ENCODE measurements at regions not wholly inside any gene's neighbourhood (a gene's known extent, or its start where the extent isn't known, plus 50 kb on each side); places are given as distances from the start of the nearest gene placed in this dataset.

DNA sequence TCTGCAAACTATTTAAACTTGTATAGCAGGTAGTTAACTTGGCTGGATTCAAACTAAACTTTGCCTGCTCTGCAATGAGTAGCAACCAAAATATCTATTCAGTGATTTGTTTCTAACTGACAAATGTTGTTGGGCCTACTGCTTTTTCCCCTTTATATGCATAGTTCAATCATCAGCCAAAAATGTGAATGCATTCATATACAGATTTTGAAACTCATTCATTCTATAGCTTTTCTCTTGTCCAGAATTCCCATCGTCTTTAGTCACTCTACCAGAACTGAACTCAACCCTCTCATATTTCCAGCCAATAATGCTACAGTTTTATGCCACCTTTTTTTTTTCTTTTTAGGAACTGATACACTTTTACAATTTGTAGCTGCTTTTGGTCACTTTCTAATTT, 599.8 kb downstream of the RPL10L start:
- ATAC-seq, result no peak
- no peak for TF ChIP-seq ISL1 (CRISPR knock-in tag; IDR thresholded peaks at IDR 0.05)
- TF ChIP-seq, protein P1, sequence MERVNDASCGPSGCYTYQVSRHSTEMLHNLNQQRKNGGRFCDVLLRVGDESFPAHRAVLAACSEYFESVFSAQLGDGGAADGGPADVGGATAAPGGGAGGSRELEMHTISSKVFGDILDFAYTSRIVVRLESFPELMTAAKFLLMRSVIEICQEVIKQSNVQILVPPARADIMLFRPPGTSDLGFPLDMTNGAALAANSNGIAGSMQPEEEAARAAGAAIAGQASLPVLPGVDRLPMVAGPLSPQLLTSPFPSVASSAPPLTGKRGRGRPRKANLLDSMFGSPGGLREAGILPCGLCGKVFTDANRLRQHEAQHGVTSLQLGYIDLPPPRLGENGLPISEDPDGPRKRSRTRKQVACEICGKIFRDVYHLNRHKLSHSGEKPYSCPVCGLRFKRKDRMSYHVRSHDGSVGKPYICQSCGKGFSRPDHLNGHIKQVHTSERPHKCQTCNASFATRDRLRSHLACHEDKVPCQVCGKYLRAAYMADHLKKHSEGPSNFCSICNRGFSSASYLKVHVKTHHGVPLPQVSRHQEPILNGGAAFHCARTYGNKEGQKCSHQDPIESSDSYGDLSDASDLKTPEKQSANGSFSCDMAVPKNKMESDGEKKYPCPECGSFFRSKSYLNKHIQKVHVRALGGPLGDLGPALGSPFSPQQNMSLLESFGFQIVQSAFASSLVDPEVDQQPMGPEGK (CRISPR knock-in tag; IDR thresholded peaks at IDR 0.05; ENCODE audit: borderline replicate concordance), result no peak
- TF ChIP-seq CSDC2 (CRISPR knock-in tag; IDR thresholded peaks at IDR 0.05), result no peak
- TF ChIP-seq ZC3H10 (CRISPR knock-in tag; IDR thresholded peaks at IDR 0.05), result no peak
- no peak for TF ChIP-seq BACH2 (CRISPR knock-in tag; IDR thresholded peaks at IDR 0.05; ENCODE audit: borderline replicate concordance)
- TF ChIP-seq CSRNP3 (CRISPR knock-in tag; IDR thresholded peaks at IDR 0.05), result no peak
- TF ChIP-seq RARB (CRISPR knock-in tag; IDR thresholded peaks at IDR 0.05), result no peak

DNA sequence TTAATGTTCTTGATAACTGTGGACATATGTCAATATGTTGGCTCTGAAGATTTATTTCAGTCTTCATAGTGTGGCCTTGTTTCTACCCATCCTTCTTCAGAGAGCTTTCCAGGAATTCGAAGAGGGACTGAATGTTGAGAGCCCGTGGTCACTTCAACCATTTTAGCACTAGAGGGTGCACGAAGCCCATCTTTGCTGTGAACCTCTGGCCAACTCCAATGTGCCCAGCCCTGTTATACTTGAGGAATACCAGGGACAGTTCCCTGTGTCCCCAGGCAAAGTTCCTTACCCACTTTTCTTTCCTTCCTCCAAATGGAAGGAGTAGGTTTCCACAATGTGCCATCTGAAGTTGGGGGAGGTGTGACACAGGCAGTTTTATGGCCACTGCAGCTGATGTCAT, 603.5 kb downstream of the RPL10L start:
- no peak for ATAC-seq
- TF ChIP-seq ARNTL (CRISPR knock-in tag; IDR thresholded peaks at IDR 0.05; ENCODE audit: borderline replicate concordance, low read depth), result no peak

DNA sequence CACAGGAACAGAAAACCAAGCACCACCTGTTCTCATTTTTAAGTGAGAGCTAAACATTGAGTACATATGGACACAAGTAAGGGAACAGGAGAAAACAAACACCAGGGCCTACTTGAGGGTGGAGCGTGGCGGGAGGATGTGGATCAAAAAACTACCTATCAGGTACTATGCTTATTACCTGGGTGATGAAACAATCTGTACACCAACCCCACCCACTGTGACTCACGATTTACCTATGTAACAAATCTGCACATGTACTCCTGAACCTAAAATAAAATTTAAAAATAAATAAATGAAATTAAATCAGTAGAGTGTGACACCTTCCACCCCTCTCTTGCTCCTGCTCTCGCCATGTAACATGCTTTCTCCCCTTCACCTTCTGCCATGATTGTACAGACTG, 615.5 kb downstream of the RPL10L start:
- no peak for ATAC-seq
- no peak for TF ChIP-seq TCF4 (CRISPR knock-in tag; IDR thresholded peaks at IDR 0.05; ENCODE audit: borderline replicate concordance)
- no peak for TF ChIP-seq PPARA (CRISPR knock-in tag; IDR thresholded peaks at IDR 0.05; ENCODE audit: borderline replicate concordance)
- no peak for TF ChIP-seq ZNF565 (CRISPR knock-in tag; conservative IDR thresholded peaks at IDR 0.05; ENCODE audit: low read depth)
- no peak for TF ChIP-seq ARNTL (CRISPR knock-in tag; IDR thresholded peaks at IDR 0.05; ENCODE audit: borderline replicate concordance, low read depth)
- no peak for TF ChIP-seq ISL1 (CRISPR knock-in tag; IDR thresholded peaks at IDR 0.05)
- TF ChIP-seq POU6F1 (CRISPR knock-in tag; IDR thresholded peaks at IDR 0.05; ENCODE audit: borderline replicate concordance, low read depth), result no peak
- no peak for TF ChIP-seq ZFP30 (CRISPR knock-in tag; IDR thresholded peaks at IDR 0.05)

GRCh38 chr14:46034305-46034704, 617.3 kb downstream of the RPL10L start:
- no peak for ATAC-seq
- TF ChIP-seq BACH2 (CRISPR knock-in tag; IDR thresholded peaks at IDR 0.05; ENCODE audit: borderline replicate concordance), result no peak
- TF ChIP-seq CREB5 (CRISPR knock-in tag; IDR thresholded peaks at IDR 0.05; ENCODE audit: low read depth), result no peak
- TF ChIP-seq GLIS3 (CRISPR knock-in tag; IDR thresholded peaks at IDR 0.05), result no peak
- TF ChIP-seq ZFP3 (CRISPR knock-in tag; IDR thresholded peaks at IDR 0.05), result no peak
- TF ChIP-seq, protein P2, sequence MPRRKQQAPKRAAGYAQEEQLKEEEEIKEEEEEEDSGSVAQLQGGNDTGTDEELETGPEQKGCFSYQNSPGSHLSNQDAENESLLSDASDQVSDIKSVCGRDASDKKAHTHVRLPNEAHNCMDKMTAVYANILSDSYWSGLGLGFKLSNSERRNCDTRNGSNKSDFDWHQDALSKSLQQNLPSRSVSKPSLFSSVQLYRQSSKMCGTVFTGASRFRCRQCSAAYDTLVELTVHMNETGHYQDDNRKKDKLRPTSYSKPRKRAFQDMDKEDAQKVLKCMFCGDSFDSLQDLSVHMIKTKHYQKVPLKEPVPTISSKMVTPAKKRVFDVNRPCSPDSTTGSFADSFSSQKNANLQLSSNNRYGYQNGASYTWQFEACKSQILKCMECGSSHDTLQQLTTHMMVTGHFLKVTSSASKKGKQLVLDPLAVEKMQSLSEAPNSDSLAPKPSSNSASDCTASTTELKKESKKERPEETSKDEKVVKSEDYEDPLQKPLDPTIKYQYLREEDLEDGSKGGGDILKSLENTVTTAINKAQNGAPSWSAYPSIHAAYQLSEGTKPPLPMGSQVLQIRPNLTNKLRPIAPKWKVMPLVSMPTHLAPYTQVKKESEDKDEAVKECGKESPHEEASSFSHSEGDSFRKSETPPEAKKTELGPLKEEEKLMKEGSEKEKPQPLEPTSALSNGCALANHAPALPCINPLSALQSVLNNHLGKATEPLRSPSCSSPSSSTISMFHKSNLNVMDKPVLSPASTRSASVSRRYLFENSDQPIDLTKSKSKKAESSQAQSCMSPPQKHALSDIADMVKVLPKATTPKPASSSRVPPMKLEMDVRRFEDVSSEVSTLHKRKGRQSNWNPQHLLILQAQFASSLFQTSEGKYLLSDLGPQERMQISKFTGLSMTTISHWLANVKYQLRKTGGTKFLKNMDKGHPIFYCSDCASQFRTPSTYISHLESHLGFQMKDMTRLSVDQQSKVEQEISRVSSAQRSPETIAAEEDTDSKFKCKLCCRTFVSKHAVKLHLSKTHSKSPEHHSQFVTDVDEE (CRISPR knock-in tag; IDR thresholded peaks at IDR 0.05), result no peak
- TF ChIP-seq ZC3H10 (CRISPR knock-in tag; IDR thresholded peaks at IDR 0.05), result no peak
- no peak for TF ChIP-seq CSDC2 (CRISPR knock-in tag; IDR thresholded peaks at IDR 0.05)
- TF ChIP-seq ZNF565 (CRISPR knock-in tag; conservative IDR thresholded peaks at IDR 0.05; ENCODE audit: low read depth), result no peak
- TF ChIP-seq POU6F1 (CRISPR knock-in tag; IDR thresholded peaks at IDR 0.05; ENCODE audit: borderline replicate concordance, low read depth), result no peak
- no peak for TF ChIP-seq PPARA (CRISPR knock-in tag; IDR thresholded peaks at IDR 0.05; ENCODE audit: borderline replicate concordance)
- no peak for TF ChIP-seq ARNTL (CRISPR knock-in tag; IDR thresholded peaks at IDR 0.05; ENCODE audit: borderline replicate concordance, low read depth)
- TF ChIP-seq, protein P1 (CRISPR knock-in tag; IDR thresholded peaks at IDR 0.05; ENCODE audit: borderline replicate concordance), result no peak
- no peak for TF ChIP-seq CSRNP3 (CRISPR knock-in tag; IDR thresholded peaks at IDR 0.05)
- no peak for TF ChIP-seq ESRRG (CRISPR knock-in tag; IDR thresholded peaks at IDR 0.05)
- TF ChIP-seq SNAI2 (CRISPR knock-in tag; IDR thresholded peaks at IDR 0.05), result no peak
- TF ChIP-seq OSR1 (CRISPR knock-in tag; IDR thresholded peaks at IDR 0.05), result no peak
- no peak for TF ChIP-seq TOX (CRISPR knock-in tag; IDR thresholded peaks at IDR 0.05; ENCODE audit: borderline replicate concordance)
